ENCODE measurements at regions not wholly inside any gene's neighbourhood (a gene's known extent, or its start where the extent isn't known, plus 50 kb on each side); places are given as distances from the start of the nearest gene placed in this dataset.

GRCh38 chr2:134782107-134782506 lies 56.3 kb upstream of the ACMSD start:
- no peaks in the 10 kb centered on the region for H3K4me1 ChIP-seq (ENCODE audit: insufficient read depth, low read length, poor library complexity, severe bottlenecking)
- POLR2A ChIA-PET (ENCODE audit: low non-redundant PET), result no interaction called here
- no peaks in the 10 kb centered on the region for H3K9me3 ChIP-seq (ENCODE audit: low read depth, low read length, poor library complexity, severe bottlenecking)
- no TSS peak for BruUV-seq (replicated peaks)
- CTCF ChIA-PET, result no interaction called here
- peaks cover 5% of the 10 kb centered on the region for H3K27me3 ChIP-seq (replicated peaks; ENCODE audit: insufficient read depth, low read depth, low read length, poor library complexity)
- no peak overlapping the region for H3K4me3 ChIP-seq (ENCODE audit: low read depth, low read length, poor library complexity, severe bottlenecking)
- DNase-seq (ENCODE audit: low spot score), result no peak
- intact Hi-C loops (cut with micrococcal nuclease; ENCODE audit: unreplicated experiment), result loop anchor here (5.0 kb wide), 1 partner anchor 115 kb away; no protein-coding TSS in a partner anchor
- no peak overlapping the region for H3K27ac ChIP-seq (ENCODE audit: low read depth, low read length, poor library complexity, severe bottlenecking)
- no peaks in the 10 kb centered on the region for H3K36me3 ChIP-seq (ENCODE audit: insufficient read depth, low read length, poor library complexity, severe bottlenecking)
- no peak for TF ChIP-seq EZH2 (IDR thresholded peaks at IDR 0.05; ENCODE audit: borderline replicate concordance, low read depth, low read length, poor library complexity, severe bottlenecking)

GRCh38 chr2:134782792-134783191 lies 55.6 kb upstream of the ACMSD start:
- BruUV-seq (replicated peaks), result no TSS peak
- intact Hi-C loops (cut with micrococcal nuclease; ENCODE audit: unreplicated experiment), result loop anchor here (5.0 kb wide), 1 partner anchor 115 kb away; no protein-coding TSS in a partner anchor
- DNase-seq (ENCODE audit: low spot score), result peak; percentile 27

GRCh38 chr2:134783912-134784311 lies 54.5 kb upstream of the ACMSD start:
- DNase-seq (ENCODE audit: low spot score), result no peak
- Histone ChIP-seq H3K27ac (ENCODE audit: low read depth, low read length, poor library complexity, severe bottlenecking) (no peak overlapping the region), H3K4me1 (ENCODE audit: insufficient read depth, low read length, poor library complexity, severe bottlenecking) (no peaks in the 10 kb centered on the region), H3K4me3 (ENCODE audit: low read depth, low read length, poor library complexity, severe bottlenecking) (no peak overlapping the region), H3K27me3 (replicated peaks; ENCODE audit: insufficient read depth, low read depth, low read length, poor library complexity) (peaks cover 5% of the 10 kb centered on the region), H3K9me3 (ENCODE audit: low read depth, low read length, poor library complexity, severe bottlenecking) (no peaks in the 10 kb centered on the region), H3K36me3 (ENCODE audit: insufficient read depth, low read length, poor library complexity, severe bottlenecking) (no peaks in the 10 kb centered on the region)
- BruUV-seq (replicated peaks), result no TSS peak
- no peak for TF ChIP-seq EZH2 (IDR thresholded peaks at IDR 0.05; ENCODE audit: borderline replicate concordance, low read depth, low read length, poor library complexity, severe bottlenecking)
- TF ChIP-seq CTCF (conservative IDR thresholded peaks at IDR 0.05; ENCODE audit: low read depth, low read length), result no peak
- ChIA-PET CTCF (no interaction called here), POLR2A (ENCODE audit: low non-redundant PET) (no interaction called here)
- intact Hi-C loops (cut with micrococcal nuclease; ENCODE audit: unreplicated experiment), result loop anchor here (5.0 kb wide), 1 partner anchor 113 kb away; no protein-coding TSS in a partner anchor

More at GRCh38 chr2:134782792-134783191, 55.6 kb upstream of the ACMSD start:
- H3K36me3 ChIP-seq (ENCODE audit: insufficient read depth, low read length, poor library complexity, severe bottlenecking), result no peaks in the 10 kb centered on the region
- peaks cover 5% of the 10 kb centered on the region for H3K27me3 ChIP-seq (replicated peaks; ENCODE audit: insufficient read depth, low read depth, low read length, poor library complexity)
- no peak overlapping the region for H3K4me3 ChIP-seq (ENCODE audit: low read depth, low read length, poor library complexity, severe bottlenecking)
- no peaks in the 10 kb centered on the region for H3K9me3 ChIP-seq (ENCODE audit: low read depth, low read length, poor library complexity, severe bottlenecking)
- no peak overlapping the region for H3K27ac ChIP-seq (ENCODE audit: low read depth, low read length, poor library complexity, severe bottlenecking)
- no peaks in the 10 kb centered on the region for H3K4me1 ChIP-seq (ENCODE audit: insufficient read depth, low read length, poor library complexity, severe bottlenecking)
- CTCF ChIA-PET, result interaction anchor here (0.6 kb wide), 1 partner anchor 109 kb away, joined by 3 read pairs; no protein-coding TSS in a partner anchor
- POLR2A ChIA-PET (ENCODE audit: low non-redundant PET), result no interaction called here
- TF ChIP-seq CTCF (conservative IDR thresholded peaks at IDR 0.05; ENCODE audit: low read depth, low read length) (peak; percentile 48), EZH2 (IDR thresholded peaks at IDR 0.05; ENCODE audit: borderline replicate concordance, low read depth, low read length, poor library complexity, severe bottlenecking) (no peak)

All from A673 (cell line).